ENCODE measurements at regions not wholly inside any gene's neighbourhood (a gene's known extent, or its start where the extent isn't known, plus 50 kb on each side); places are given as distances from the start of the nearest gene placed in this dataset.
"Not testable (repeated sequence)": the region's sequence is repeated elsewhere in the genome, so short reads cannot be mapped to it uniquely, and the experiment has no call there.

DNA sequence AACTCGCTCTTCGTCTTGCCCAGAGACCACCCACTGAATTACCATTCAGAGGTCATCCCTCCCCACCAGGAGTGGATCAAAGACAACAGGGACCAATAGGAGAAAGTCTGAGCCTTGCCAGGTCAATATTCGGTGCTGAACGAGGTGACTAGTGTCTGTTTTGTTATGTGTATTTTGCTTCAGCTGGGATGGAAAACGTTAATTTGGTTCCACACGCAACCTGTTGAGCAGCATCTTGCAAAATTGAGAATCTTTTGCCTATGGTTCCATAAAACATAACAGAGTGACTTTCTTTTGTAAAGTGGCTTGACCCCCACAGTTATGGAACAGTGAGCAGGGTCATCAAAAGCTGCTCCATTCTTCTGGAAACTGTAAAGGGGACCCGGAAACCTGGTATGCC lies 168.4 kb downstream of the MSX2 start:
- no peak overlapping the region for H3K4me3 ChIP-seq (ENCODE audit: low read depth, low read length, poor library complexity, severe bottlenecking)
- H3K9me2 ChIP-seq (ENCODE audit: low read depth, low read length), result no peaks in the 10 kb centered on the region
- H3K4me2 ChIP-seq (ENCODE audit: low read length), result no peak overlapping the region
- TF ChIP-seq CTCF (IDR thresholded peaks at IDR 0.05; ENCODE audit: low read length) (no peak), EZH2 (IDR thresholded peaks at IDR 0.05; ENCODE audit: borderline replicate concordance, low read length) (no peak)
- H3K9me3 ChIP-seq (ENCODE audit: low read length), result no peaks in the 10 kb centered on the region
- no peaks in the 10 kb centered on the region for H3K79me2 ChIP-seq (ENCODE audit: insufficient read depth, low read length)
- H4K20me1 ChIP-seq (ENCODE audit: insufficient read depth, low read length), result no peaks in the 10 kb centered on the region
- no peaks in the 10 kb centered on the region for H3F3A ChIP-seq (ENCODE audit: insufficient read depth, low read length)
- no peak overlapping the region for H2AFZ ChIP-seq (ENCODE audit: low read length)
- H3K36me3 ChIP-seq (ENCODE audit: insufficient read depth, low read length), result no peaks in the 10 kb centered on the region
- H3K27ac ChIP-seq (ENCODE audit: low read depth, low read length, poor library complexity, severe bottlenecking), result no peak overlapping the region
- H3K4me1 ChIP-seq (ENCODE audit: insufficient read depth, low read length, severe bottlenecking), result no peaks in the 10 kb centered on the region
- H3K27me3 ChIP-seq (ENCODE audit: insufficient read depth, low read length), result no peaks in the 10 kb centered on the region
- H3K9ac ChIP-seq (ENCODE audit: low read length), result no peak overlapping the region

DNA sequence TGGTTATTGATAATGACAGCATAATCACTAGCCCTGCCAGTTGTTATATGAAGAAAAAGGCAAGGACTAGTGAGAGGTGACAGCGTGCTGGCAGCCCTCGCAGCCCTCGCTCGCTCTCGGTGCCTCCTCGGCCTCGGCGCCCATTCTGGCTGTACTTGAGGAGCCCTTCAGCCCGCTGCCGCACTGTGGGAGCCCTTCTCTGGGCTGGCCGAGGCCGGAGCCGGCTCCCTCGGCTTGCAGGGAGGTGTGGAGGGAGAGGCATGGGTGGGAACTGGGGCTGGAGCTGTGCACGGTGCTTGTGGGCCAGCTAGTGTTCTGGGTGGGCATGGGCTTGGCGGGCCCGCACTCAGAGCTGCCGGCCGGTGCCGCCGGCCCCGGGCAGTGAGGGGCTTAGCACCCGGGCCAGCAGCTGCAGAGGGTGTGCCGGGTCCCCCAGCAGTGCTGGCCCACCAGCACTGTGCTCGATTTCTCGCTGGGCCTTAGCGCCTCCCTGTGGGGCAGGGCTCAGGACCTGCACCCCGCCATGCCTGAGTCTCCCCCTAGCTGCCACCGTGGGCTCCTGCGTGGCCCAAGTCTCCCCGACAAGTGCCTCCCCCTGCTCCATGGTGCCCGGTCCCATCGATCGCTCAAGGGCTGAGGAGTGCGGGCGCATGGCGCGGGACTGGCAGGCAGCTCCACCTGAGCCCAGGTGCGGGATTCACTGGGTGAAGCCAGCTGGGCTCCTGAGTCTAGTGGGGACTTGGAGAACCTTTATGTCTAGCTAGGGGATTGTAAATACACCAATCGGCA lies 156.2 kb downstream of the MSX2 start:
- H3K36me3 ChIP-seq (ENCODE audit: insufficient read depth, low read length); H4K20me1 ChIP-seq (ENCODE audit: insufficient read depth, low read length); H3K9ac ChIP-seq (ENCODE audit: low read length); H3K79me2 ChIP-seq (ENCODE audit: insufficient read depth, low read length); H3K27me3 ChIP-seq (ENCODE audit: insufficient read depth, low read length); H2AFZ ChIP-seq (ENCODE audit: low read length); H3K27ac ChIP-seq (ENCODE audit: low read depth, low read length, poor library complexity, severe bottlenecking); H3K4me1 ChIP-seq (ENCODE audit: insufficient read depth, low read length, severe bottlenecking); H3F3A ChIP-seq (ENCODE audit: insufficient read depth, low read length); H3K9me2 ChIP-seq (ENCODE audit: low read depth, low read length); H3K9me3 ChIP-seq (ENCODE audit: low read length); H3K4me3 ChIP-seq (ENCODE audit: low read depth, low read length, poor library complexity, severe bottlenecking); H3K4me2 ChIP-seq (ENCODE audit: low read length): not testable (repeated sequence)

DNA sequence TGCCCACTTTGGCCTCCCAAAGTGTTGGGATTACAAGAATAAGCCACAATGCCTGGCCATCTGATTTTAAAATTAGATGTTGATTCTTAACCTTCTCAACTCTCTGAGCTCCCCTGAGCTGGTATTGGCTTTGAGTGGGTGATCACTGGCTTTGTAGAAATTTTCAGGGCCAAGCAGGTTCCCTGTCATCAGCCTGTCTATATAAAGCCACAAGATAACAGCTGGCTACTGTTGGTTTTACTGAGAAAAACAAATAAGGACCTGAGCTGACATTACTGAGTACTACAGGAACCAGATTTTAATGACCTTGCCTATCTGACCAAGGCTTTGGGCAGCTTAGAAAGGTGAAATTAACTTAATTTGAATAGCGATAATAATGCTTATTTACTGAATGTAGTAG lies 153.6 kb downstream of the MSX2 start:
- no peaks in the 10 kb centered on the region for H3F3A ChIP-seq (ENCODE audit: insufficient read depth, low read length)
- H3K4me2 ChIP-seq (ENCODE audit: low read length), result no peak overlapping the region
- H3K36me3 ChIP-seq (ENCODE audit: insufficient read depth, low read length), result no peaks in the 10 kb centered on the region
- H2AFZ ChIP-seq (ENCODE audit: low read length), result no peak overlapping the region
- TF ChIP-seq CTCF (IDR thresholded peaks at IDR 0.05; ENCODE audit: low read length), result no peak
- no peak for TF ChIP-seq EZH2 (IDR thresholded peaks at IDR 0.05; ENCODE audit: borderline replicate concordance, low read length)
- H3K79me2 ChIP-seq (ENCODE audit: insufficient read depth, low read length), result no peaks in the 10 kb centered on the region
- no peaks in the 10 kb centered on the region for H3K4me1 ChIP-seq (ENCODE audit: insufficient read depth, low read length, severe bottlenecking)
- no peak overlapping the region for H3K4me3 ChIP-seq (ENCODE audit: low read depth, low read length, poor library complexity, severe bottlenecking)
- no peak overlapping the region for H3K9ac ChIP-seq (ENCODE audit: low read length)
- H3K9me3 ChIP-seq (ENCODE audit: low read length), result no peaks in the 10 kb centered on the region
- no peaks in the 10 kb centered on the region for H3K9me2 ChIP-seq (ENCODE audit: low read depth, low read length)
- H3K27me3 ChIP-seq (ENCODE audit: insufficient read depth, low read length), result no peaks in the 10 kb centered on the region; the same call in 1 of the 2 replicates
- no peaks in the 10 kb centered on the region for H4K20me1 ChIP-seq (ENCODE audit: insufficient read depth, low read length)
- H3K27ac ChIP-seq (ENCODE audit: low read depth, low read length, poor library complexity, severe bottlenecking), result no peak overlapping the region

DNA sequence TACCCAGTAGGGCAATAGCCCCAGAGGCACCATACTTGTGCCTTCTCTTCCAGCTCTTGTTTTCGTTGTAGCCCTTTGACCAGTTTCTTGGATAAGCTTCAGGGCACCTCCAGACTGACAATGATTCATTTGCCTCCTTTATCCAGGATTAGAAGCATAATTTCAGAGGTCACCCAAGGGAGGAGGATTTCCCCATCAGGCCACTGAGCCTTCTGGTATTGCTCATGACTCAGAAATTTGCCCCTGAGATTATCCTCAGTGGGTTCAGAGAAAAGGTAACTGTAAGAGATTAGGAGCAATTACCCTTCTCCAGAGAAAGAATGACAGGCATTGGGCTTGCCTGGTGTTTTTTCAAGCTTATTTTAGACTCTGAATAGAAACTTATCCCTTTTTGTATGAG lies 147.9 kb downstream of the MSX2 start:
- TF ChIP-seq CTCF (IDR thresholded peaks at IDR 0.05; ENCODE audit: low read length), result no peak
- no peak for TF ChIP-seq EZH2 (IDR thresholded peaks at IDR 0.05; ENCODE audit: borderline replicate concordance, low read length)
- Histone ChIP-seq H3K4me1 (ENCODE audit: insufficient read depth, low read length, severe bottlenecking) (no peaks in the 10 kb centered on the region), H3K27me3 (ENCODE audit: insufficient read depth, low read length) (no peaks in the 10 kb centered on the region), H3K4me3 (ENCODE audit: low read depth, low read length, poor library complexity, severe bottlenecking) (no peak overlapping the region), H3K4me2 (ENCODE audit: low read length) (no peak overlapping the region), H3K9ac (ENCODE audit: low read length) (no peak overlapping the region), H3K9me3 (ENCODE audit: low read length) (no peaks in the 10 kb centered on the region), H3F3A (ENCODE audit: insufficient read depth, low read length) (no peaks in the 10 kb centered on the region), H3K36me3 (ENCODE audit: insufficient read depth, low read length) (no peaks in the 10 kb centered on the region), H3K79me2 (ENCODE audit: insufficient read depth, low read length) (no peaks in the 10 kb centered on the region), H2AFZ (ENCODE audit: low read length) (no peak overlapping the region), H4K20me1 (ENCODE audit: insufficient read depth, low read length) (no peaks in the 10 kb centered on the region), H3K9me2 (ENCODE audit: low read depth, low read length) (no peaks in the 10 kb centered on the region), H3K27ac (ENCODE audit: low read depth, low read length, poor library complexity, severe bottlenecking) (no peak overlapping the region)

Data from OCI-LY1 (cell line).